GM12873 (cell line): ENCODE measurements at regions not wholly inside any gene's neighbourhood (a gene's known extent, or its start where the extent isn't known, plus 50 kb on each side); places are given as distances from the start of the nearest gene placed in this dataset.

Experiments used
- TF ChIP-seq, protein P1 (sequence below): IDR thresholded peaks from 2 replicates; pipeline ENCODE4 v1.5.1; 2012; ENCODE audit warnings: low read depth, mild to moderate bottlenecking, moderate library complexity, low read length, control low read depth; ENCODE audit not compliant: insufficient read depth; ENCODE audit errors: missing control alignments

GRCh38 chr2:14790041-14790640, 157.6 kb downstream of the LRATD1 start:
- TF ChIP-seq, protein P1, sequence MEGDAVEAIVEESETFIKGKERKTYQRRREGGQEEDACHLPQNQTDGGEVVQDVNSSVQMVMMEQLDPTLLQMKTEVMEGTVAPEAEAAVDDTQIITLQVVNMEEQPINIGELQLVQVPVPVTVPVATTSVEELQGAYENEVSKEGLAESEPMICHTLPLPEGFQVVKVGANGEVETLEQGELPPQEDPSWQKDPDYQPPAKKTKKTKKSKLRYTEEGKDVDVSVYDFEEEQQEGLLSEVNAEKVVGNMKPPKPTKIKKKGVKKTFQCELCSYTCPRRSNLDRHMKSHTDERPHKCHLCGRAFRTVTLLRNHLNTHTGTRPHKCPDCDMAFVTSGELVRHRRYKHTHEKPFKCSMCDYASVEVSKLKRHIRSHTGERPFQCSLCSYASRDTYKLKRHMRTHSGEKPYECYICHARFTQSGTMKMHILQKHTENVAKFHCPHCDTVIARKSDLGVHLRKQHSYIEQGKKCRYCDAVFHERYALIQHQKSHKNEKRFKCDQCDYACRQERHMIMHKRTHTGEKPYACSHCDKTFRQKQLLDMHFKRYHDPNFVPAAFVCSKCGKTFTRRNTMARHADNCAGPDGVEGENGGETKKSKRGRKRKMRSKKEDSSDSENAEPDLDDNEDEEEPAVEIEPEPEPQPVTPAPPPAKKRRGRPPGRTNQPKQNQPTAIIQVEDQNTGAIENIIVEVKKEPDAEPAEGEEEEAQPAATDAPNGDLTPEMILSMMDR = no peak

DNA sequence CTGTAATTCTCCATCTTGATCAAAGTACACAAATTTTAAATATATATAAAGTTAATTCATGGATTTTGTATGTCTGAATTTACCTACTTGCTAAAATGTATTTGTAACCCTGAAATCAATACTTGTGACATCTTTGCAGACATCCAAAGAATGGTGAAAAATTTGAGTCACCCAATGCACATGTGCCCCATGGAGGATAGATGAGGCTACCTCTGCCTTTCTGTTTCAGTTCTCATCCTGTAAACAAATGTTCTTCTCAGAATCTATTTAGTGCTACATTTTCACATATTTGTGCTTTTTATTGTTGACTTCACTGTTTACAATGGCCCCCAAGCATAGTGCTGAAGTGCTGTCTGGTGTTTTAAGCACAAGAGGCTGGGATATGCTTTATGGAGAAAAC, 171.5 kb downstream of the LRATD1 start:
- TF ChIP-seq, protein P1 = no peak

DNA sequence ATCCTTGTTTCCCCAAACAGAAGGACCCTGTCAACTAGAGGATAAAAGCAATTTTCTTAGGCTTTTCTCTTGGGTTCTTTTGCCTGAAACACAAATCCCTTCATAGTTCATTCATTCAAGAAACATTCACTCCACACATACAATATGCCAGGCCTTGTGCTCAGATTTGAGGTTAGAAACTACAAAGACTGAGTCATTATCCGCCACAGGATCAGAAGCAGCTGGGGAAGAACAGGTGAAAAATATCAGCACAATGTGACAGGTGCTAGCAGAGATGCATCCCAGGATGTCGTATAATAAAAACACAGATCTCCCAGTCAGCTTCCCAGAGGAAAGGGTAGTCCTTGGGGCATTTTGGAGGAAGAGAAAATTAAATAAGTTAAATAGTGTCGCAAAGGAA, 172.4 kb downstream of the LRATD1 start:
- TF ChIP-seq, protein P1 = no peak

- TF ChIP-seq, protein P1 = no peak
Measured at GRCh38 chr2:14806613-14807012, 174.1 kb downstream of the LRATD1 start.

DNA sequence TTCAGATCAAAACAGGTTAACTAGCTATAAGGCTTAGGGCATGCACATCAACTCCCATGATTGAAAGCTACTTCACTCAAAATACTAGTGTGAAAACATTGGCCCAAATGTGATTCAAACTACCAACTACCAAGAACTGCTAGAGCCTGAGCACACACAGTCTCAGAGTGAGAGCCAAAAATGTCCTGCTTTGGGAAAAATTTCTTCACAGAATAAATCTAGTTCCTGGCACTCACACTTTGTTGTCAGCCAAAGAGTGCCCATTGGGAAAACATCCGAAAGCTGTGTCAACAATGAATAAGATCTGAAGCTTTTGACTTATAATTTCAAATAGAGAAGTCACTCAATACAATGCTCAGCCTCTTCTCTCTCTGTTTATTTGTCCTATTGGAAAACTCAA, 182.7 kb downstream of the LRATD1 start:
- TF ChIP-seq, protein P1 = no peak

GRCh38 chr2:14816069-14817060, 183.8 kb downstream of the LRATD1 start:
- TF ChIP-seq, protein P1 = no peak

DNA sequence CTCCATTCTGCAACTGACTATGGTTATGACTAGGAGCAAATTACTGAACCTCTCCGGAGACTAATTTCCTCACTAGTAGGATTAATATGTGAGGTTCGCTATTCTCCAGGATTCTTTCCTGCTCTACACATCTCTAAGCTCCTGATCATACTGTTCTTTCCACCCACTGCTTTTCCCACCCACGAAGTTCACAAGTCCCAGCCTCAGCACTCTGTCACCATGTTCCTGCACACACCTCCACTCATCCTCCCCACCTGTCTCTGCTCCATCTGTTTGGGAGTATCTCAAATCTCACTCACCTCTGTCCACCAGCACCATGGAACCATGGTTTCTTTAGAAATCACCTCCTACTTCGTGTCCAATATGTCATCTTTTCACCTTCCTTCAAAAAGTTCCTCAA, 185.3 kb downstream of the LRATD1 start:
- TF ChIP-seq, protein P1 = no peak
